Skin of body (tissue), 1 donor: ENCODE measurements at regions not wholly inside any gene's neighbourhood (a gene's known extent, or its start where the extent isn't known, plus 50 kb on each side); places are given as distances from the start of the nearest gene placed in this dataset.

ENCODE experiments used
- DNase-seq: peaks from one replicate; lab custom pipeline; 2025; lab: John Stamatoyannopoulos, UW

GRCh38 chr10:78532480-78533042 lies 498.9 kb downstream of the RPS24 start:
- DNase-seq = no peak

- no peak for DNase-seq
Observed at GRCh38 chr10:78533098-78533497, 499.4 kb downstream of the RPS24 start.

DNA sequence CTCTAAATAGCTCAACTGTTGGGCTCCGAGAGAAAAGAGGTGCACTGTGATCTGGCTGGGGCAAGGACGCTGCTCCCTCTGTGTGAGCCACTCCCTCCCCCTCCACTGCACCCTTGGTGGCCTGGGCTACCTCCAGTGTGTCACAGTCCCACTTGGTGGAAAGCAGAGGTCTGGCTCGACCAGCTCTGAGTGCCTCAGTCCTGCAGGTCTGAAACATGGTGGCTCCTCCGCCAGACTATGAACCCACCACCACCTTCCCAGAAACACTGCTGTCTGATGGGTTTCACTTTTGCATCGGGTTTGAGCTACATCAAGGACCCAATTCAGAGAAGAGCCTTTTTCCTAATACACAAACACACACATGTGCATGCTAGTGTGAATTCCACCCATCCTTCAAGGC lies 500.1 kb downstream of the RPS24 start:
- DNase-seq = no peak

GRCh38 chr10:78535716-78536218 lies 502.1 kb downstream of the RPS24 start:
- DNase-seq = no peak

- no peak for DNase-seq
Observed at GRCh38 chr10:78537018-78537417, 503.4 kb downstream of the RPS24 start.

- DNase-seq = no peak
Observed at GRCh38 chr10:78539247-78539766, 505.6 kb downstream of the RPS24 start.

GRCh38 chr10:78540355-78541076 lies 506.9 kb downstream of the RPS24 start:
- no peak for DNase-seq

DNA sequence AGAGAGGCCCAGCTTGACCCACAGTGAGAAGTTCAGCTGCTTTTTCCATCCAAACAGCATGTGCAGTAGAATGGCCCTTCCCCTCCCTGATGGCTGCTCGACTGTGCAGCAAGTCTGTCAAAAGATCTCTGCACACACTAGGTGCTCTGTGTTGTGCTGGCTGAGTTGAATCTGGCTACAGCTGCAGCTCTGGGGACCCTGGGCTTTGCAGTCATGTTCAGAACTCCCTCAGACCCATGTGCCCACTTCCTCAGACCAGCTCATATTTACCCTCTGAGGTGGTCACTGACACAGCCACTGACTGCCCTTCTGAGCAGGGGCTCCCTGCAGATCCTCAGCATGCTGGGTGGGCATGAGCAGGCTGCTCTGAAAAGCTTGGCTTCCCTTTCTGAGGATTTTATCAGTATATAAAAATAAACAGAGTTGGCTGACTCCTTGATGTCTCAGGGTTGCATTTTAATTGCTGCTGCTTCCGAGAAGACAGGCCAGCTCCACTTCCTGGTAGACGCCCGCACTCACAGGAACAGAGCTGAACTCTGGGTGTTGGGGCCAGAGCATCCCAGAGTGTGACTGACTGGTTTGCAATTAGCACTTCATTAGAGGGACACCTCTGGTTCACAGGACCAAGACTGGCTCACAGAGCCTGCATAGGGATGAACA lies 507.9 kb downstream of the RPS24 start:
- DNase-seq = no peak

DNA sequence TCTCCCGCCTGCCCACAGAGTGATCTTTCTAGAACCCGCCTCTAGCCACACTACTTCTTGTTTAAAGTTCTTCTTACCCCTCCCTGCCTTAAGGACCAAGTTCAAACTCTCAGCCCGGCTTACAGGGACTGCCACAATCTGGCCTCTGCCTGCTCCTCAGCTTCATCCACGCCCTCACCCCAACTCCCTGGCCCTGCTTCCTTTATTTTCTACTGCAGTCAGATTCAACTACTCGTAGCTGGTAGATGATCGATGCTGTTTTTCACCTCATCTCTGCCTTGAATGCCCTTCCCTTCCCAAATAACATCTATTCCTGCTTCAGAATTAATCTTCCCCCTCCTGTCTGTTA lies 508.5 kb downstream of the RPS24 start:
- no peak for DNase-seq

GRCh38 chr10:78542521-78542920 lies 508.9 kb downstream of the RPS24 start:
- DNase-seq = no peak

DNA sequence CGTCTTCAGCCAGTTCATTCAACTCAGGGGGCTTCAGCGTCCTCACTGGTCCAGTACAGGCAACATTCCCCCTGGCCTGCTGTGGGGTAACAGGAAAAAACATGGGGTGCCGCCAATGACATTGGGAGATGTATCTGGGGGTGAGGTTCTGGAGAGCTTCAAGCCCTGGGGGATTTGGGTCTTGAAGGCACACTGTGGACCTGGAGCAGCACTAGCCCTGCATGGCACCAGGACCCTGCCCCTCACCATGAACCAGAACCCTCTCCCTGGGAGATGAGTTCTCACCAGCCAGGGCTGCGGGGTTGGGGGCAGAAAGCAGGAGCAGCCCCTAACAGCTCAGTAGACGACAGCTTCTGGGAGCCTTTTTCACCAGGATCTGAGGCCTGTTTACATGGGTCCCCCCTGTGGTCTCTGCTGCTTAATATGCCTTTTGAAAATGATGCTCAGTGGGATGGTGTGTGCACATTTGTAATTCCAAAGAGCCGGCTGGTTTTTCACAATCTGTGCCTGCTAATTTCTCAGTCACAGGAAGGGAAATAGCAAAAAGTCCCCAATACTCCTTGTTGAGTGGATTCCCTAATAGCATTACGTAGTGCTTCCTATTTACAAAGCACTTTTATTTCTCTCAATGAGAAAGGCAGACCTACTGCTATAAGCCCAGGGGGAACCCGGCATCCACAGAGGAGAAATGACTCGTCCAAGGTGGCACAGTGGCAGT lies 509.5 kb downstream of the RPS24 start:
- DNase-seq = no peak

- DNase-seq = peak; percentile 47
Observed at GRCh38 chr10:78543749-78544362, 510.2 kb downstream of the RPS24 start.

DNA sequence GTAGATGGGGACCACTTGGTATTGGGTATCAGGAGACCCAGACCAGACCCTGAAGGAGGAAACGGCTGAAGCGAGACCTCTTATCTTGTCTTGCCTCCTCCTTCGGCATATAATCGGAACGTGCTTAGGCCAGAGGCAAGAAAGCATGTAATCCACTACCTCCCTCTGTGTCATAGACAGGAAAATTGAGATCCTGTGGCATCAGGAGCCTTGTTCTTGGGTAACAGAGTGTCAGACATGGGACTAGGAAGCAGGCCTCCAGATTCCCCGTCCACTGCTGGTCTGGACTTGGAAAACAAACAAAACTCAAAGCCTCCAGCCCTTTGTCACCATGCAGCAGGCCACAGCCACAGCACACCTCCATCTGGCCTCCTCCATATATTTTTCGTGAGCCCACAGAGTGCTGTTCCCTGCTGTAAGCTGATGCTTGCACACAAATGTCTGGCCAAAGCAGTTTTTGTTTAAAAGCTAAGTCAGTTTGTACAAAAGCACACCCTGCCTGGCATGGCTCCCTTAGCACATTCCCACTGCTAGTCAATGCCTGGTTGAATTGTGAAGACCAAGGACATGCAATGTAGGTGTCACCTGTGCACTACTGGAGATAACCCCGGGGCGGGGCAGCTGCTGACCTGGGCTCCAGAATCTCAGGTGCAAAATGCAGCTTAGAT lies 510.9 kb downstream of the RPS24 start:
- DNase-seq = no peak

- DNase-seq = no peak
Observed at GRCh38 chr10:78545756-78546155, 512.1 kb downstream of the RPS24 start.

GRCh38 chr10:78547397-78547796 lies 513.7 kb downstream of the RPS24 start:
- no peak for DNase-seq

DNA sequence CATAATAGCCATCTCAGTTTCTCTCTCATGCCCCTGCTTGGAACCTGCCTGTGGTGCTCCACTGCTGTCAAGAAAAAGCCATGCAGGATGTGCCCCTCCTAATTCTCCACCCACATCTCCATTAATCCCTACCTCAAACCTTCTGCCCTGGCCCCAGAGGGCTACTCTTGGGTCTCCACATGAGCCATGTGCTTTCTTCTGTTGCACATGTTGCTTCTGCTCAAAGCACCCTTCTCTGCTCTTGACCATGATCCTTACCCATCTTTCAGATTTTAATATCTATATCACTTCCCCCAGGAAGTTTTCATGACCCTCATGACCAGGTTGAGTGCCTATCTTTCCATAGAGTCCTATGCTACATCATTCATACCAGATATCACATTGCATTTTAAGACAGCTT lies 514.2 kb downstream of the RPS24 start:
- no peak for DNase-seq

DNA sequence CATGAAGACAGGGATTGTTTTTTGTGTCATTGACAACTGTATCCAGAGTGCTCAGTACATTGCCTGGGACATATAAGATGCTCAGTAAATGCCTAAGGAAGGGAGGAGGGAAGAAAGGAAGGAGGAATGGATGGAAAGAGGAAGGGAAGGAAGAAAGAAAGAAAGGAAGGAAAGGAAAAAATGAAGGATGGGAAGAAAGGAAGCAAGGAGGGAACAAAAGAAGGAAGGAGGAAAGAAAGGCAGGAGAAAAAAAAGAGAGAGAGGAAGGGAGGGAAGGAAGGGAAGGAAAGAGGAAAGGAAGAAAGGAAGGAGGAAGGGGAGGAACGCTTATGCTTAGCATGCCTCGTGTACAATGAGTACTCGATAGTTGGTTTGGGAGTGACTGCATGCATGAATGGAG lies 514.7 kb downstream of the RPS24 start:
- no peak for DNase-seq

DNA sequence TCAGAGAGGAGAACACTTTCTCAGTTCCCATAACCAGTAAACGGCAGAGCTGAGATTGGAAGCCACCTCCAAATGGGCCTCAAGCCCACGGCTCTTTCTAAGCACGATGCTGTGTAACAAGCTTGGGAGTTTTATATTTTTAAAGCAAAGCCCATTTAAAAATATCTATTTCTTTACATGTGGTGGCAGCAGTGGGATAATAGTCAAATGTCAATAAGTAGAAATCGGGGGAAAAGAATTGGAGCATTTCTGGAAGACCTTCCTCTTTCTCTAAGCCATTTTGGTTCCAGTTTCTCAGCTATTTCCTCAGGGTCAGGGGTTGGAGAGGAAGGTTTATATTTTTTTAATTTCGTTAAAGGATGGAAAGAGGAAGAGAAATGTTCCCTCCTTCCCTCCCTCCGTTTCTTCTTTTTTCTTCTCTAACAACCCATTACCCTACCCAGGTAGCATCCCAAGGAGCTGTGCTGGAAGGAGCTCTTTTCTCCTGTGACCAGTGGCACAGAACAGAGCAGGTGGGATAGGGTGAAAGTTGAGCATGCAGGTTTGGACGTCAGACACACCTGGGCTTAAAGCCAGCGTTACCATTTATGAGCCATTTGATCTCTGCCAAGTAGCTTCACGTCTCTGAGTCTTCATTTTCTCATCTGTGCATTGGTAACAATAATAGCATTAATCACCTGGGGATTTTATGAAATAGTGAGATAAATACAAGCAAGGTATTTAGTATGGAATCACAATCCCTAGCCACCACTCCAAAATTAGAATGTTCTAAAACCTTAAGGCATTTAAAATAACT lies 515.7 kb downstream of the RPS24 start:
- no peak for DNase-seq

- no peak for DNase-seq
Observed at GRCh38 chr10:78550090-78550489, 516.4 kb downstream of the RPS24 start.

DNA sequence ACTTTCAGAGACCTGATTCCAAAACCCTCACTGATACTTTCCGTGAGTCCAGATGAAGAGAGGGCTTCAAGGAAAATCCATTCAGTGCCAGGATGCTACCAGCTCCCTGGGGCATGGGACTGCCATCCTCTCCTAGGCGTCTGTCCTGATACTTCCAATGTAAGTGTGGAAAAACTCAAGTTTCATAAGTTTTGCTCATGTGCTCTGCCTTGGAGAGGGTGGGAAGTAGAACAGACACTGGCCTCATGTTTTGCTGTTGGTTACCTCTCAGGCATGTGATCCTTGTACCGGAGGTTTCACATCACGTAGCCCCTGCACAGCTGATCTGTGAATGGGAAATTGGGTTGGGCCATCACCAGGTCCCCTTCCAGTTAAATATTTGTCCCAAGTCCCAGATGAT lies 517.1 kb downstream of the RPS24 start:
- DNase-seq = no peak
